ENCODE measurements at regions not wholly inside any gene's neighbourhood (a gene's known extent, or its start where the extent isn't known, plus 50 kb on each side); places are given as distances from the start of the nearest gene placed in this dataset.

GRCh38 chr3:27889745-27890144, 167.6 kb upstream of the EOMES start:
- TF ChIP-seq POLR2A (IDR thresholded peaks at IDR 0.05) = no peak
- no peak for TF ChIP-seq CTCF (IDR thresholded peaks at IDR 0.05 in 4 of 5, conservative IDR thresholded peaks at IDR 0.05 in 1 of 5)

Data from gastrocnemius medialis (tissue), 4 donors.